SU-DHL-6 (cell line): ENCODE measurements at regions not wholly inside any gene's neighbourhood (a gene's known extent, or its start where the extent isn't known, plus 50 kb on each side); places are given as distances from the start of the nearest gene placed in this dataset.

Experiments used
- CTCF ChIP-seq: fragments of 200-600 bp; sonication (generic); IDR thresholded peaks from one replicate; pipeline ENCODE4 v1.5.1; 2017; ENCODE audit warnings: antibody characterized with exemption, mild to moderate bottlenecking, low read length, moderate library complexity; ENCODE audit not compliant: insufficient read depth, poor library complexity, severe bottlenecking
- EZH2phosphoT487 ChIP-seq: fragments of 200-600 bp; sonication (generic), shearing (Covaris generic); conservative IDR thresholded peaks from 2 replicates; pipeline ENCODE4 v1.6.1; 2018; ENCODE audit warnings: mild to moderate bottlenecking, antibody characterized with exemption, low read length, moderate library complexity, mixed read lengths

GRCh38 chr13:30043631-30043925, 193.2 kb upstream of the UBL3 start:
- TF ChIP-seq CTCF (no peak), EZH2phosphoT487 (no peak)
